Upper lobe of right lung (tissue), 1 donor: ENCODE measurements at regions not wholly inside any gene's neighbourhood (a gene's known extent, or its start where the extent isn't known, plus 50 kb on each side); places are given as distances from the start of the nearest gene placed in this dataset.

Experiments used
- ATAC-seq: fragments of 200-7000 bp; cut with Tn5 transposase; one replicate; pipeline ENCODE4 v1.9.1; 2020; ENCODE audit warnings: mild to moderate bottlenecking, moderate library complexity
- DNase-seq: peaks from one replicate; pipeline ENCODE4 v3.0.0-alpha.2; 2020
- H3K27ac ChIP-seq: fragments of 200-600 bp; one replicate; pipeline ENCODE4 v1.8.0; 2022
- H3K27me3 ChIP-seq: fragments of 200-600 bp; one replicate; pipeline ENCODE4 v1.8.0; 2022; ENCODE audit warnings: mild to moderate bottlenecking
- H3K36me3 ChIP-seq: fragments of 200-600 bp; one replicate; pipeline ENCODE4 v1.8.0; 2022
- H3K4me1 ChIP-seq: fragments of 200-600 bp; one replicate; pipeline ENCODE4 v1.8.0; 2022
- H3K4me3 ChIP-seq: fragments of 200-600 bp; one replicate; pipeline ENCODE4 v1.8.0; 2022; ENCODE audit warnings: mild to moderate bottlenecking
- H3K9me3 ChIP-seq: fragments of 200-600 bp; one replicate; pipeline ENCODE4 v1.8.0; 2022
- CTCF ChIP-seq: fragments of 200-600 bp; IDR thresholded peaks from one replicate; pipeline ENCODE4 v1.8.0; 2022; ENCODE audit warnings: antibody characterized with exemption
- intact Hi-C: fragments of 100-400 bp; cut with DNase I; formaldehyde crosslinking; loops from one replicate; pipeline ENCODE4 v1.11.0; 2022
- donor health status: DM: no; HTN: yes; CAD: no; lungs with severe emphysema.

- H3K27me3 ChIP-seq: no peaks in the 10 kb centered on the region
- DNase-seq (no peak), ATAC-seq (no peak)
- H3K36me3 ChIP-seq: peaks cover 8% of the 10 kb centered on the region
- no peak overlapping the region for H3K27ac ChIP-seq
- no peak for TF ChIP-seq CTCF
- intact Hi-C loops: no loop called here
- H3K4me1 ChIP-seq: no peaks in the 10 kb centered on the region
- no peak overlapping the region for H3K4me3 ChIP-seq
- no peaks in the 10 kb centered on the region for H3K9me3 ChIP-seq
Measured at GRCh38 chr6:144714021-144714712, 429.0 kb downstream of the UTRN start.

GRCh38 chr6:144715344-144715743, 430.2 kb downstream of the UTRN start:
- no peaks in the 10 kb centered on the region for H3K27me3 ChIP-seq
- no peak for TF ChIP-seq CTCF
- intact Hi-C loops: no loop called here
- peaks cover 8% of the 10 kb centered on the region for H3K36me3 ChIP-seq
- H3K27ac ChIP-seq: no peak overlapping the region
- peaks cover 6% of the 10 kb centered on the region for H3K4me1 ChIP-seq
- ATAC-seq: no peak
- H3K9me3 ChIP-seq: no peaks in the 10 kb centered on the region
- DNase-seq: no peak
- no peak overlapping the region for H3K4me3 ChIP-seq

GRCh38 chr6:144718431-144718830, 433.3 kb downstream of the UTRN start:
- H3K9me3 ChIP-seq: no peaks in the 10 kb centered on the region
- no peaks in the 10 kb centered on the region for H3K27me3 ChIP-seq
- peaks cover 8% of the 10 kb centered on the region for H3K36me3 ChIP-seq
- no peak for TF ChIP-seq CTCF
- intact Hi-C loops: no loop called here
- H3K27ac ChIP-seq: no peak overlapping the region
- ATAC-seq (no peak), DNase-seq (no peak)
- no peak overlapping the region for H3K4me3 ChIP-seq
- peaks cover 6% of the 10 kb centered on the region for H3K4me1 ChIP-seq

GRCh38 chr6:144721232-144721631, 436.1 kb downstream of the UTRN start:
- DNase-seq (no peak), ATAC-seq (no peak)
- intact Hi-C loops: no loop called here
- Histone ChIP-seq H3K27ac (no peak overlapping the region), H3K4me1 (peaks cover 6% of the 10 kb centered on the region), H3K27me3 (no peaks in the 10 kb centered on the region), H3K9me3 (no peaks in the 10 kb centered on the region), H3K4me3 (no peak overlapping the region), H3K36me3 (peaks cover 8% of the 10 kb centered on the region)
- no peak for TF ChIP-seq CTCF

GRCh38 chr6:144722154-144722737, 437.1 kb downstream of the UTRN start:
- no peak overlapping the region for H3K4me3 ChIP-seq
- H3K27ac ChIP-seq: no peak overlapping the region
- TF ChIP-seq CTCF: no peak
- DNase-seq (no peak), ATAC-seq (no peak)
- peaks cover 6% of the 10 kb centered on the region for H3K4me1 ChIP-seq
- H3K27me3 ChIP-seq: no peaks in the 10 kb centered on the region
- peaks cover 8% of the 10 kb centered on the region for H3K36me3 ChIP-seq
- H3K9me3 ChIP-seq: no peaks in the 10 kb centered on the region
- intact Hi-C loops: no loop called here
